NOMO-1 (cell line): ENCODE measurements at regions not wholly inside any gene's neighbourhood (a gene's known extent, or its start where the extent isn't known, plus 50 kb on each side); places are given as distances from the start of the nearest gene placed in this dataset.

Source experiments
- DNase-seq, 2 experiments: peaks; one replicate each; lab custom pipeline; 2025; ENCODE audit not compliant: unreplicated experiment in 2 of 2; lab: John Stamatoyannopoulos, UW

GRCh38 chr2:78011251-78011650, 489.1 kb upstream of the LRRTM4 start:
- no peak for DNase-seq

DNA sequence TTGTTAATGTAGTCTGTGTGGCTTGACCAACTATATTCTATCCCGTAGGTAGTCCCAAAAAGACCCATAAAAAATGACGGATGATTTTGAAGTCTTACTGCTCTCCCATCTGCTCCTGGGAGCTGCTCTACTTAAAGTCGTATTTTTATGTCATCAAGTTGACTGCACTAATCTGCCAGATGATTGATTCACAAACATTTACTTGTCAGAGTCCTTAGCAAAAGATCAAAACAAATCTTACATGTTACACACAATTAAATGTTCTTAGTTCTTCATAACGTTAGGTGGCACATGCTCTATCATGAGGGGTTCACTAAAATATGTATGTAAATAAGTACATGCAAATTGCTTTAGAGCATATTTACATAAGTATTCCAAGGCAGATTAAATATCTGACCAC, 498.3 kb upstream of the LRRTM4 start:
- DNase-seq, result no peak

GRCh38 chr2:78023356-78023755, 501.2 kb upstream of the LRRTM4 start:
- no peak for DNase-seq

DNA sequence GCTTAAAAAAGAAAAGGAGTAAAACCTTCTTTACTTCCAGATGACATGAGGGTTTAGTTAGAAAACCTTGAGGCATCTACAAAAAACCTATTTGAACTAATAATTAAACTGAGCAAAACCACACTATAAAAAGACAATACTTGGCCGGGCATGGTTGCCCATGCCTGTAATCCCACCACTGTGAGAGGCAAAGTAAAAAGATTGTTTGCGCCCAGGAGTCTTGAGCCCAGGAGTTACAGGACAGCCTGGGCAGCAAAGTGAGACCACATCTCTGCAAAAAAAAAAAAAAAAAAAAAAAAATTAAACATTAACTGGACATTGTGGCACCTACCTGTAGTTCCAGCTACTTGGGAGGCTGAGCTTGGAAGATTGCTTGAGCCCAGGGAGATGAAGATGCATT, 502.8 kb upstream of the LRRTM4 start:
- DNase-seq, result no peak

DNA sequence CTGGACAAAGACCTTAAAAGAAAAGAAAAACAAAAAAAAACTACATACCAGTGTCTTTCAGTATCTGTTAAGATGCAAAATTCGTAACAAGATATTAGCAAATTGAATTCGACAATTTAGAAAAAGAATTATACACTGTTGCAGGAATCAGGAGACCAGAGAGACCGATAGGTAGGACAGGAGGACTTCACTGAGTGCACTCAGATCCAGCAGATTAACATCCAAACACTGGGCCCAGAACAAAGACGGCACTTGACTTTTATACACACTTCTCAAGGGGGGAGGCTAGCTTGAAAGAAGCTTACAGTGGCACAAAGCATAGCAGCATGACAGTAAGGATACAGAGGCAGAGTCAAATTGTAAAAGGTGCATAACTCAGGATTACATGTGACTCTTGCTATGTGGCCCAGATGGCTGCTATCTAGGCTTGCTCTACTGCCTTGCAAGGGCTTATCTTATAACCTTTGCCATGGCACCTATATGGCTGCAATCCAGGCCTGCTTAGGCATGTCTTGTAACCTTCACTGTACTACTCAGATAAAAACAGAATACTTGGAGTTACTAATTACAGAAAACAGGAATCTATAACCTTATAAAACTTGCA, 507.3 kb upstream of the LRRTM4 start:
- DNase-seq, result no peak

DNA sequence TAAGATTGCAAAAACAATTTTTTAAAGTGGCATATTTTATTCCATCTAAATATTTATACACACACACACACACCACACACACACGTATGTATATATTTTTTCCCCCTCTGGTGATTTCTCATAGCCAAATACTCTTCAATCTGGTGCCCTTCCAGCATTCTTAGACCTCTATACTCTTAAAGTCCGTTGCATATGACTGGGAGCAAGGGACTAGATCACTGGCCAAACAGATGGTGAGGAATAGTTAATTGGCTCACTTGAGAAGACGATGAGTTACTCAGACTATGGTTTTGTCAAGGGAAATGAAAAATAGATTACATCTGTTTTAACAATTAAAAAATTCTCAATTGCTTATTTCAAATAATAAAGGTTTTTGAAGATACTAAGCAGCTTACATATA, 512.5 kb upstream of the LRRTM4 start:
- no peak for DNase-seq

DNA sequence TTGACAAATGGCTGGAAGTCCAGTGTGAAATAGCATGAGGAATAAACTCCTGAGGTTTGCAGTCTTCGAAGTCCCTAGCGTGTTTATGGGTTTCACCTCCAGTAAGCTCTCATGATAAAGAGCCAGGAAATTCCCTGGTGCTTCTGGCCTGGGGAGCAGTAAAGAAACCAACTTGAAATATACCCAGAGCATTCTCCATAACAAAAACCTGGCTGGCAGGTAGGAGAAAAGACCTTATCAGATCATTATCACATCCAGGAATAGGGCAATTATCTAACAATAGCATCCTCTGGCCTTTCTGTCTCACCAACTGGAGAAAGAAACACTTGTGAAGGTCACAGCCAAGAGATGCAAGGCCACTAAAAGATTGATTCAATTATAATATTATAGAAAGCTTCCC, 513.6 kb upstream of the LRRTM4 start:
- no peak for DNase-seq

GRCh38 chr2:78051480-78051879, 529.3 kb upstream of the LRRTM4 start:
- DNase-seq, result no peak

DNA sequence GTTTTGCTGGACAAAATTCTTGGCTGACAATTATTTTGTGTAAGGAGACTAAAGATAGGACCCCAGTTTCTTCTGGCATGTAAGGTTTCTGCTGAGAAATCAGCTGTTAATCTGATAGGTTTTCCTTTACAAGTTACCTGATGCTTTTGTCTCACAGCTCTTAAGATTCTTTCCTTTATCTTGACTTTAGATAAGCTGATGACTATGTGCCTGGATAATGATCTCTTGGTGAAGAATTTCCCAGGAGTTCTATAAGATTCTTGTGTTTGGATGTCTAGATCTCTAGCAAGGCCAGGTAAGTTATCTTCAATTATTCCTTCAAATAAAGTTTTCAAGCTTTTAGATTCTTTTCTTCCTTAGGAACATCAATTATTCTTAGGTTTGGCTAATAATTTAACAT, 534.8 kb upstream of the LRRTM4 start:
- DNase-seq, result no peak

DNA sequence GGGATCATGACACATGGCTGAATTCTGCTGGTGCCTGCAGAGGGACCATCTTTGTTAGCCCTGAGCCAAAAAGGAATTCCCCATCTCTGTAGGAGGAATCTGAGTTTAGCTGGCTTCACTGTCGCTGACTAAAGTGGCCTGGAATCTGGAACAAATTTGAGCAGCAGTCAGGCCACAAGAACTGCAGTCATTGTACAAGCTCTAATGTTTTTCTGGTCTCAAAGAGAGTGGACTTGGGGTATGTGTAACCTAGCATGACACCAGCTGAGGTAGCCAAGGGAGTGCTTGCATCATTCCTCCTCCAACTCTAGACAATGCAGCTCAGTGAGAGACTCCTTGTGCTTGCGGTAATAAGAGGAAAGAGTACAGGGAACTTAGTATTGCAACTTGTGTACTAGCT, 539.1 kb upstream of the LRRTM4 start:
- no peak for DNase-seq

DNA sequence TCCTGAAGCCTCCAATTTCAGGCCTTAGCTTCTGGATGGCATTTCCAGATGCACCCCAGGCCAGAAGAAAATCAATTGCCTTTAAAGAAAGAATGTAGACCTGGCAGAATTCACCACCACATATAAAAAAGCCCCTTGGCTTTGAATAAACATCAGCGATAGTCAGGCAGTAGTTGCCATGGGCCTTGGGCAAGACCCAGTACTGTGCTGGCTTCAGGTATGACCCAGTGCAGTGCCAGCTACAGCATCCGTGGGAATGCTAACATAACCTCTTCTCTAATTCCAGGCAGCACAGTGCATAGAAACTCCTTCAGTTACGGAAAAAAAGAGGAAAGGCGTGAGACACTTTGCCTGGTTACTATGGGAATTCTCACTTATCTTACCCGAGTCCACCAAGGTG, 539.6 kb upstream of the LRRTM4 start:
- DNase-seq, result no peak

GRCh38 chr2:78063246-78064020, 541.3 kb upstream of the LRRTM4 start:
- no peak for DNase-seq

DNA sequence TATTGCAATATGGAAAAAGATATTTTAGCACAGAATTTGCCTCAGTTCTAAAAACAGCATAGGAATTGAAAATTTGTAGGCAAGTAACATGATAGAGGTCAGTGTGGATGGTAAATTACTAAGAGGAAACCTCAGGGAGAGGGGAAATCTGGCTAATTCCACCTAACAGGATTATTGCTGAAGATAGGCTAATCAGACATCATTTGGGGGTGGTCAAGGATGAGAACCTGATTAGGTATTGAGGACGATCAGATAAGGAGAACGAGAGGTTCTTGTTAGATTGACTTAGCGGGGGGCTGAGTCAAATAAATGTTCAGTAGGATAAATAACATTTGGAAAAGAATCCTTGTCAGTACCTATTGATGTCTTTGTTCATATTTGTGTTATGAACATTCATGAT, 543.2 kb upstream of the LRRTM4 start:
- DNase-seq, result no peak

DNA sequence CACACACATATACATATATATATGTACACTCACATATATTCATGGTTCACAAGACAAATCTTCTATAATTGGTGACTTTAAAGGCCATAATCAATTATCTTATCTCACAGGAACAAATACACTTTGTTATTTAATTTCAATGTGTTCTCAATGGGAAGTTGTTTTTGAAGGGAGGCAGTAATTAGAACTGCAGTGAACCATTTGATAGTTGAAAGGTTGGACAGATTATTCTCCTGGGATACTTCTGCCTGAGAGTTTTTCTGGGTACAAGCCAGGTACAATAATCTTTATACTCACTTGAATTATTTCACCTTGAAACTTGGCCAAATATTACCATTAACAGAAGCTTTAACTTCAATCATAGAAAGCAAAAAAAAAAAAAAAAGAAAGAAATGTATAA, 546.6 kb upstream of the LRRTM4 start:
- DNase-seq, result no peak

DNA sequence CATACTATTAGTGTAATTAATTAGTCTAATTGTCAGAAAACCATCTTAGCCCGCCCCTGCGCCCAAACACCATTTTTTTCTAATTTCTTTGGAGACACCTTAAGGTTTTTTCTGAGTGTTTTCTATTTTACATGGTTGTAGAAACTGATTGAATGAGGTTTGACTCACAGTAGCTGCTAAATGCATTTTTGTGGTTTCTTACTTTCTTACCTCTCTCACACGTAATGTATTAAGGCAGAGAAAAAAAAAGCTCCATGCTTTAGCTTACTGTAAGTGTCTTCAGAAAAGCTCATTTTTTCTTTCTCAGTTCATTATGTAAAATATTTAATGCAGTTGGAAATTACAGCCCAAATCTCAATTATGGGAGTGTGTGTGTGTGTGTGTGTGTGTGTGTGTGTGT, 548.5 kb upstream of the LRRTM4 start:
- no peak for DNase-seq

GRCh38 chr2:78077633-78078032, 555.5 kb upstream of the LRRTM4 start:
- no peak for DNase-seq

- DNase-seq, result no peak
Observed at GRCh38 chr2:78082555-78082954, 560.4 kb upstream of the LRRTM4 start.

GRCh38 chr2:78093436-78093835, 571.3 kb upstream of the LRRTM4 start:
- no peak for DNase-seq

DNA sequence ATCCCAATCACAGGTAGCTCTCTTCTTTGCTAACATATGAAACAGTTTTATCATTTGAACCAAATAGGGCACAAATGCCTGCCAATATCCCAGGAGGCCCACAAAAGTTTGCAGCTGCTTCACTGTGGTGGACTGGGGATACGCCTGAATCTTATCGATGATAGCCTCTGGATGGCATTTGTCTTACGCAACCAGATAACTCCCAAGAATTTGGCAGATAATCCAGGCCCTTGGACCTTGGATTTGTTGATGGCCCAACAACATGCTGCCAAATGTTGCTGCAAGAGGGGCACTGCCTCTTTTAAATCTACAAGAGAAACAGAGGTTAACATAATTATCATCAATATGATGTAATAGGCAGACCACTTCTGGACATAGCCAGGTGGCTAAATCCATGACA, 587.1 kb upstream of the LRRTM4 start:
- DNase-seq, result no peak

- no peak for DNase-seq
Observed at GRCh38 chr2:78115291-78115690, 593.1 kb upstream of the LRRTM4 start.

DNA sequence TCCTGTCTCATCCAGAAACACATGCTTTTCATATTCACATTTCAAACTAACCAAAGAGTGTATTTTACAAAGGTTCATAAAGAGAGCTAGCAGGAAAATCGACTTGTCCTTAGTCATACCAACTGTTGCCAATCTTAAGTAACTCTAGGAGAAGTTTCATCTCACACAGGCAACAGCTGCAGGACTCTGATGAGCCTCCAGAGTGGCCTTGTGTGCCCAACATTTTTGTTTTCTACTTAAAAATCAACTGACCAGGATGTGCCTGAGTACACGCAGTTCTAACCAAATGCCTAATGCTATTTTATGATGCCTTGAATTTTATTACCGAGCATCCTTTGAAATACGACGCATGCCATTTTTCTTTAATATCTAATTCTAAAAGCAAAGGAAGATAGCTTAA, 595.9 kb upstream of the LRRTM4 start:
- DNase-seq, result no peak

DNA sequence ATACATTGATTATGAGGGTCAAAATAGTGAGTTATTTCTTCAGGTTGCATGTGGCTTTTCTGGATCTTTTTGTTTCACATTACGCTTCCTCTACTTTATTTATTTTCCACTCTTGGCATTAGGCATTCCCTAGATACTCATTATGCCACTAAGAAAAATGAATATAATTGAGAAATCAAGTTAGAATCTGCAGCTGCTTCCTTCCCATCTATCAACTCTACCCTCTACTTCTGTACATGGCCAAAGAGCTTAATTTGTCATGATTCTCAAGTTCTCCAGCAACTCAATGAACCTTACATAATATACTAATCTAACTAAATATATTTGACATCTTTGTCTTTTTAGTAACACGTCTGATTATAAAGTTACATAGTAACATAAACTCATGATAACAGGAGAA, 598.1 kb upstream of the LRRTM4 start:
- DNase-seq, result no peak

GRCh38 chr2:78125042-78125441, 602.9 kb upstream of the LRRTM4 start:
- DNase-seq, result no peak
